ENCODE measurements at regions not wholly inside any gene's neighbourhood (a gene's known extent, or its start where the extent isn't known, plus 50 kb on each side); places are given as distances from the start of the nearest gene placed in this dataset.
"Not testable (repeated sequence)": the region's sequence is repeated elsewhere in the genome, so short reads cannot be mapped to it uniquely, and the experiment has no call there.

GRCh38 chr5:154669913-154670312, 85.3 kb upstream of the LARP1 start:
- not testable (repeated sequence) for TF ChIP-seq CTCF (IDR thresholded peaks at IDR 0.05; ENCODE audit: low read depth, low read length); EZH2phosphoT487 (IDR thresholded peaks at IDR 0.05; ENCODE audit: low read depth)

Measured in OCI-LY3 (cell line).